Left kidney (tissue), 1 donor: ENCODE measurements at regions not wholly inside any gene's neighbourhood (a gene's known extent, or its start where the extent isn't known, plus 50 kb on each side); places are given as distances from the start of the nearest gene placed in this dataset.
"Not testable (repeated sequence)": the region's sequence is repeated elsewhere in the genome, so short reads cannot be mapped to it uniquely, and the experiment has no call there.

ENCODE experiments used
- DNase-seq: peaks from one replicate; pipeline ENCODE4 v3.0.0-alpha.2; 2013

DNA sequence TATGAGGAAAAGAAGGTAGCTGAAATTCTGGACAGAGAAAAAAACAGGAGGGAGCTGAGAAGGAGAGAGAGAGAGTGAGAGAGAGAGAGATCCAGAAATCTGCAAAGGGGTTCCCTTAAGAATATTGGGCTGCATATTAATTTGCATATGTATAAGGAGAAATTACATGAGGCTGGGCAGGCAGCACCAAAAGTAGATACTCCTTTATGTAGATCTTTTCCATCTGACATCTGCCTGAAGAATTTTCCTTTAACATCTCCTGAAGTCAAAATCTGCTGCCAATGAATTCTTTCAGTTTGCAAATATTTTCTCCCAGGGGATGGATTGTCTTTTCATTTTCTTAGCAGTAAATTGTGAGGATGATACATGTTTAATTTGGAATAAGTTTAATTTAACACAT is 1365.3 kb downstream of the GATA3 start:
- no peak for DNase-seq

DNA sequence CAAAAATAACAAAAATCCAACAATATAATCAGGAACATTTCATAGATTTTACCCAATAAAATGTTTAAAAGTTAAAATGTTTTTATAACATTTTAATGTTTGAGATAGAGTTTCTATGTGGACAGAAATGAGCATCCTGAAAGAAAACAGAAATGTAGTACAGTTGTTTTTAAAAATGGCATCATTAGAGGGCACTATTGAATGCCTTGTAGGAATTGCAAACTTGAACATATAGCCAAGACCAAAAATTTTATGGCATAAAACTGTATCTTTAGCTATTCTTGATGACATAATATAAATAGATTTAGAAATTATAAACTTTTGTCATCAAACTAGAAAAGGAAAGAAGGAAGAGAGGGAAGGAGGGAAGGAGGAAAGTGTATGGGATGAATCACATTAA is 1372.7 kb downstream of the GATA3 start:
- no peak for DNase-seq

DNA sequence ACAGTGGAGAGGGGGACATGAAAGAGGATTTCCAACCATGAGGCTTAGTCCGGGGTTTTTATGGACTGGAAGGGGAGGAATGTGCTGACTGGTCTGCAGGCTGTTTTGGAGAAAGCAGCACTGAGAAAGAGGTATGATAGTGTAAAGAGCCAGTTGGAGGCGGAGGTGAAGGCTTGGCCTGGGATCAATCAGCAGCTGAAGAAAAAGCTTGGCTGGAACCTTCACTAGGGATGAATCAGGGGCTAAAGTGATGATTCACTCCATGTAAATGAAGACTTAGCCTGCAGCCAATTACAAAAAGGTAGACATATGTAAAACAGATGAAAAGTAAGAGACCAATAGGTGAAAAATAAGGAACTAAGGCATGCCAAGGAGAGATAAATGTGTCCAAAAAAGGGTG is 1382.6 kb downstream of the GATA3 start:
- no peak for DNase-seq

DNA sequence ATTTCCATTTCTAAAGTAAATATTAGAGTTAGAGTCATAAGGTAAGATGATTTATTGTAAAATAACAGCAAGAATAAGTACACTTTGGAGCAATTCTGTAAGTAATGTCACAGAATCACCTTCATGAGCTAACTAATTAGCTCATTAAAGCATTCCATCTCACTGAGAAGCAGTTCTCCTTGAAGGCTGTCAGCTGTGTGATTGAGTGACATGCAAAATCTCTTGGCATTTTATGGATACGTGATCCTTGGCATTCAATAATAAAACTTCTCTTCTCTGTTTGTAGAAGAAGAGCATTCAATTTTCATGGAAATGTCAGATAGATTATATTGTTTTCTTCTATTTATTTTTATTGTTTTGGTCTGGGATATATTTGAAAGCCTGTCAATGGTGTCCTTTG is 1389.3 kb downstream of the GATA3 start:
- DNase-seq, result no peak

DNA sequence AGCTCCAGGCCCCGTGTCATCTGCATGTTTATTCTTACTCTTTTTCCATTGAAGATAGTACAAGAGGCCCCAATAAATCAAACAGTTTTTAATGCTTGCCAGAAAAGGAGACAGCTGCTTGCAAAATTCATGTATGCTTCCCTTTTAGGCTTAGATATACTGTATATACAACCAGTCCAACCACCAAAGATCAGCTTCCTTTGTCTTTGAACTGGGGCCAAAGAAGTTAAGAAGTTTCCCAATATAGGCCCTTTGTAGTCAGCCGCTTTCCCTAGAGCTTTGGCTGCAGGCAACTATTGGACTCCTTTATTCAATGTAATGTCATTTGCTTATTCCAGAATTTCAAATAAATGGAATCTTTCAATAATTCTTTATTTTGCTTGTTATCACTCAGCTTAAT is 1395.0 kb downstream of the GATA3 start:
- no peak for DNase-seq

DNA sequence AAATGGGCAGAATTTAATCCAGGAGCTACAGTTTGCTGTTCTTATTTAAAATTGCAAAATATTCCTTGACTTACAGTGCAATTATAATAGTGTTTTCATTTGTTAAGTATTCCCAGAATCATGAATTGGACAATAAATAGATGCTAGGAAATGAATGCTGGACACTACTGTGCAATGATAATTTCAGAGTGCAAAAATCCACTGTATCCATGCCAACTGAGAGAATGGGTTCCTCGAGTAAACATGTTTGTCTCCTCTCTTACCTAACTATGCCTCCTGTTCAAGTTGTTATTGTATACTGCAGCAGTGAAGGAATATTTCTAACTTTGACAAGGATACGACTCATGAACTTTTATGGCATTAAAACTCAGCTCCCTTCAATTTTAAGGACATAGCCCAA is 1396.3 kb downstream of the GATA3 start:
- no peak for DNase-seq

DNA sequence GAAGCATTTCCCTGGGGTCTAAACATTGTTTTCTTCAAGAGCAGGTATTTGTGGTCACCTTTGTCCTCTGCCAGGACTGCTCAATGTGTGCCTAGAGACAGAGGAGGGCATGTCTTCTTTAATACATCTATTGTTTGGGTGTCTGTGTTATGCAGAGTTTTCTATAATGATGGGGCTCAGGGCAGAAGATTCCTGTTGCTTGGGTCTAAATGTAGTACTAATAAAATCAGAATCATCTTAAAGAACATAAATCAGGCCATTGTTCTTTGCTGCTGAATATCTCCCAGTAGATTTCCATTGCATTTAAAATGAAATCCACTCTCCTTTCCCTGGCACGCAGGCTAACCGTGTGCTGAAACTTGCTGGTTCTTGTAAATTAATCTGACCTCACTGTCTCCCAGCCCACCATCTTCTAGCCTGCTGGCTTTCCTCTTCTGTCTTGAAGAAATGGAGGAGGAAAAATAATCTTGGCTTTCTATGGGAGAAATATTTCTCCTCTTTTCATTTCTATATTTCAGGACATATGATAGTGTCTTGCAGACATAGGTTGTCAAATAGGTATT is 1396.8 kb downstream of the GATA3 start:
- no peak for DNase-seq

DNA sequence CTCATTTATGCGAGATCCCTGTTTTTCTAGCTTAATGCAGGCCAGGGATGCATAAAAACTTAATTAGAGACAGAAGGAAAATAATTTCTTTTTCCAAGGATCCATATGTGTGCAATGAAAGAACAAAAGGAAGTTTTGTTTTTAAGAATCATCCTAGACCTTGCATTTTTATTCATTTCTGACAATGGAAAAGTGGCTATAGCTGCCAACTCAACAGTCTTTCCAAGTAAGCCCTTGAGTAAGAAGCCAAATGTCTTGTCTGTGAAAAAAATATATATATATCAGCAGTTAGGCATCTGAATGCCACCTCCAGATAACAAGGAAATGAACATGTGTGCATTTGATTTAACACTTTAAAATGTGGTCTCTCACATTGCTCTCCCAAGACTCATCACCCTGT is 1397.6 kb downstream of the GATA3 start:
- DNase-seq, result no peak

DNA sequence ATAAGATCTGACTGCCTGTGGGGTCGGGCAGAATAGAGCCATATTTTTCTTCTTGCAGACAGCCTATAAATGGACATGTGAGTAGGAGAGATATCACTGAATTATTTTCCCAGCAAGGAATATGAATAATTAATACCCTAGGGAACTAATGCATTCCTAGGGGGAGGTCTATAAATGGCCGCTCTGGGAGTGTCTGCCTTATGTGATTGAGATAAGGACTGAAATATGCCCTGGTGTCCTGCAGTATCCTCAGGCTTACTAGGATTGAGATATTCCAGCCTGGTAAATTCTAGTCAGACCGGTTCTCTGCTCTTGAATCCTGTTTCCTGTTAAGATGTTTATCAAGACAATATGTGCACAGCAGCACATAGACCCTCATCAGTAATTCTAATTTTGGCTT is 1399.4 kb downstream of the GATA3 start:
- DNase-seq, result not testable (repeated sequence)

DNA sequence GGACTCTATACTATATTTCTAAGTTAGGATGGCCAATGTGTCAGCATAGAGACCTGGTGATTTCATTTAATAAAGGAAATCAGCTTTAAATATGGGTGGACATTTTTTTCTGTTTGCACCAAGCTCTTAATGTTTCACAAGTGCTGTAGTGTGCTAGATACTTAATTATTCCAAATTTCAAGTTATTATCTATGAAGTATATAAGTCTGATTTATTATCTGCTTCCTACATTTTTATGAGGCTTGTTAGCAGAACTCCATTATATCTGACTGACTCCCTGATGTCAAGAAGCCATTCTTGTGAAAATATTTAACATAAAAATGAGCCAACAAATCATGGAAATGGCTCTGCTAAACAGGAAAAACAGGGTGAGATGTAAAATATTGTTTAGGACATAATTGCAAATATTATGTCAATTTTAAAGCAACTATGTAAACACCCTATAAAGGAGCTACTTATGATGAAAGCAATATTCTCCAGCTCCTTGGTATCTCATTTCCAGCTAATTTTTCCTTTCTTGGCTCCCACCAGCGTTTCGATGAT is 1415.2 kb downstream of the GATA3 start:
- no peak for DNase-seq

DNA sequence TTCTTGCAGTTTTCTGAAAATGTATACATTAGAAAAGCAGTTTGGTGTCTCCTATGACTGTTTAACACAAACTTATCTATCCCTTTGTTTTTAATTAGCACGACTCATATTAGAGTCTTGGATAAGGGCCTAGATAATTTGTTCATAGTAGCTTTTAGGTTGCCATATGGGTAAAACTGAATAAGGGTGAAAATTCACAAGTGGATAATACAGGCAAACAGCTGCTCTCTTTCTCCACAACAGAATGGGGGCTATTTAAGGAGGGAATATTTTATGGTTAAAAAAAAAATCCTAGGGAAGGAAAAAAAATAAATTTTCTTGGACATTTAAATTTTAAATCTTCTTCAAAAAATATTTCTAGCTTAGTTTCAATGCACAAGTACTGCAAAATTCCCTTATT is 1416.1 kb downstream of the GATA3 start:
- no peak for DNase-seq

DNA sequence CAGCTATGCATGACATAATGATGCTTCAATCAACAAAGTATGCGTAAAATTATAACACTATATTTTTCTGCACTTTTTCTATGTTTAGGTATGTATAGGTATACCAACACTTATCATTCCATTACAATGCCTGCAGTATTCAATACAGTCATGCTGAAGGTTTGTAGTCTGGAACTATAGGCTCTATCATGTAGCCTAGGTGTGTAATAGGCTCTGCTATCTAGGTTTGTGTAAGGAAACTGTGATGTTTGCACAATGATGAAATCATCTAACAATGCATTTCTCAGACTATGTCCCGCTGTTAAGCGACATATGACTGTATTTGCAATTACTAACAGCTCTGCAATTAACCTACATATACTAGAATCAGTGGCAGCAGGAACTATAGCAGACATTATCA is 1447.5 kb downstream of the GATA3 start:
- DNase-seq, result no peak

DNA sequence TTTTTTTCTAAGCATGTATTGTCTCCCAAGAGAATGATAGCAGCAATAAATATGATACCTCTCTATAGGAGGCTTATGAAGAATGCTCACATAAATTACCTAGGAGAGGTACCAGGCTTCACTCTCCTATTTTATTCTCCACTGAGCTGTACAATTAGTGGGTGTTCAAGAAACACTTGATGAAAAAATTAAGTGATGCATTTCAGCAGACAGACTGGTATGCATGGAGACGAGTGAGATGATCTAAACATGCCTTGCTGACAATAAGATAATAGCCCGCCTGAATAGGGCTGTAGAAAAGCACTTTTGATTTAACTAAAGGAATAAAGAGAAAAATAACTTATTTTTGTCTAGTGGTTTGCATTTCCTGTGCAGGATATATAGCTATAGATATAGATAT is 1449.7 kb downstream of the GATA3 start:
- no peak for DNase-seq

DNA sequence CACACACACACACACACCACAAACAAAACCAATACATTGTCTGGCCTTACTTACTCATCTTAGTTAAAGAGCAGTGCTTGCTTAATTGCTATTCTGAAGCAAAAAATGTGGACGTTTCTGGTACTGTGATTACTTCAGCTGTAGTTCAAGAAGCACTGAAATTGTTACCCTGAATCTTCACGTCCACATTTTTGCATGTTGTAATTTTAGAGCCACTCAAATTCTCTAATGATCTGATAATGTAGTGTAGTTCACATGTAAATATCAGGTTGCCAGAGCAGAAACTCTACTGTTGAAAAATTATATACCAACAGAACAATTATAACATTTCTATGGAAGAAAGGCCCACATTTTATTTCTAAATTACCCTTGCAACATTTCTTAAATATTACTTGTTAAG is 1451.1 kb downstream of the GATA3 start:
- DNase-seq, result no peak

DNA sequence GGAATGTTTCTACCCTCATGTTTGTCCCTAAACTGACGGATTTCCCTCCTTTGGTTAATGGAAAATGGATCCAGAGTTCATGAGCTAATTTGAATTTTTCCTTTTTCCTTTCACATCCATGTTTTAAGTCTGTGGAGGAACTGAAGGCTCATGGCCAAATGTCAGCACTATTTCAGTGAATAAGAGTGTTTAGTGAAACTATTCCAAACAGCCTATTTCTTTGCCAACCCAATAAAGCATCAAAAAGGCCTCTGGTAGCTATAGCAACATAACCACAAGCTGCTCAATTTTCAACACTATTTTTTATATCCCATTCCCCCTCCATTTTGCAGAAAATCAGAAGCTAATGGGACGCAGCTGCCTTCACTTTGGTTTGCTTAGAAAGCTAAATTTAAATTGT is 1454.1 kb downstream of the GATA3 start:
- DNase-seq, result peak; percentile 39

DNA sequence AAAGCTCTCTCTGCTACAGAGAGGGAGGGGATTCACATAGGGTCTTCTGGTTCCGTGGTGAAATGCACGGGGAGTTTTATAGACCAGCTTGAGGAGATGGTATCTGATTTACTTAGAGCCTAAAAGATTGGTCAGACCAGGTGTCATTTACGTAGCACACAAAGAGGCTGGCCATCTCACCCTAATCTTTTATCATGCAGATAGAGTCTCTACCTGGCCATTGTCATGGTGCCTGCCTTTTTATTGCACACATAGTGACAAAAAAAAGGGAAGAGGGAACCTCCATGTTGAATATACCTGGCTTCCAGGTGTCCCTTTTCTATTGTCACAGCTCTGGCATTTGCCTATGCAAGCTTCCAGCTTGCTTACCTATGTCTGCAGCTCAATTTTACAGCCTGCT is 1456.1 kb downstream of the GATA3 start:
- no peak for DNase-seq

DNA sequence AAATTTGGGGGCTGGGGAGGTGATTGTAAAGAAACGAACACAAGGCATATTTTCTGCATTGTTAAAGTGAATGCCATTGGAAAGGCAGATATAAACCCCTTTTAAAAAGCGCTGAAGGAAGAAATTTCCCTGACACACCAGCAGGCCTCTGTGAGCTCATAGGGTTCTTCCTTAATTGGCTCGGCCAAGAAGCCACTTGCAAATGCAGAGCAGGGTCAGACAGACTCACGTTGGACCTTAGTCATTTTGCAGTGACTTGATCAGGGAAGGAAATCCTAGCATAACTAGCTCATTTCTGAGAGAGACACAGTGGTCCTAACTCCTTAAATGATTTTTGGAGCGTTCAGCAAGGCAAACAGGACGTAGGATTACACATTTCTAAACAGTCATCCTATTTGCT is 1461.4 kb downstream of the GATA3 start:
- no peak for DNase-seq

DNA sequence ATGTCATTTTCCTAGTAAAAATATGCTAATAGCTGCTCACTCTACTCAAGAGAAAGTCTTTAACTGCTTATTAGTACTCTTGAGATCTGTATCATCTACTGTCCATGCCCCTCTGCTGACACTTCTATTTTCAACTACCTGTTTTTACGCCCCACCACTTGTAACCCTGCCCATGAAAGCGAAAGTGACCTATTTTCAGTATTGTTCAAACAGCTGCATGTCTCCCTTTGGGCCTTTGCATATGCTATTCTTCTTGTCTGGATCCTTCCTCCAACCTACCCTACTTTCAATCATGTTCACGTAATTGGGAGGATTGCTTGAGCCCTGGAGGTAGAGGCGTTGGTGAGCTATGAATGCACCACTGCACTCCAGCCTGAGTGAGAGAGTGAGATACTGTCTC is 1481.3 kb downstream of the GATA3 start:
- no peak for DNase-seq

DNA sequence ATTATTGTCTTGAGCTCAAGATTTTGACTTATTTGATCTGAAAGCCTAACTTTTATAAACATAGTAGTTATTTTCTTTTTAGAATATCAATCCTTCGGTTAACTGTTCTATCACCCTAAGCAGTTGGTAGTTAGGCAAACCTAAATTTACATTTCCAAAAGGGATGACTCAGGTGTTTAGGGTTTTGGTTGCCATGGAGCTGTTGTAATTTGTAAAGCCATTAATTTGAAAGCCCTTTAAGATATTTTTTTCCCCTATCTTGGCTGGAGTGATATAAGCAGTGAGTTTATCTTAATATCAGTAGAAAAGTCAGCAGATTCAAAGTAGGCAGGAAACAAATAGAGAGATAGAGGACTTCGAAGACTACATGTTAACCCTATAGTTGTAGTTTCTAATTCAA is 1472.6 kb upstream of the CELF2 start:
- no peak for DNase-seq

DNA sequence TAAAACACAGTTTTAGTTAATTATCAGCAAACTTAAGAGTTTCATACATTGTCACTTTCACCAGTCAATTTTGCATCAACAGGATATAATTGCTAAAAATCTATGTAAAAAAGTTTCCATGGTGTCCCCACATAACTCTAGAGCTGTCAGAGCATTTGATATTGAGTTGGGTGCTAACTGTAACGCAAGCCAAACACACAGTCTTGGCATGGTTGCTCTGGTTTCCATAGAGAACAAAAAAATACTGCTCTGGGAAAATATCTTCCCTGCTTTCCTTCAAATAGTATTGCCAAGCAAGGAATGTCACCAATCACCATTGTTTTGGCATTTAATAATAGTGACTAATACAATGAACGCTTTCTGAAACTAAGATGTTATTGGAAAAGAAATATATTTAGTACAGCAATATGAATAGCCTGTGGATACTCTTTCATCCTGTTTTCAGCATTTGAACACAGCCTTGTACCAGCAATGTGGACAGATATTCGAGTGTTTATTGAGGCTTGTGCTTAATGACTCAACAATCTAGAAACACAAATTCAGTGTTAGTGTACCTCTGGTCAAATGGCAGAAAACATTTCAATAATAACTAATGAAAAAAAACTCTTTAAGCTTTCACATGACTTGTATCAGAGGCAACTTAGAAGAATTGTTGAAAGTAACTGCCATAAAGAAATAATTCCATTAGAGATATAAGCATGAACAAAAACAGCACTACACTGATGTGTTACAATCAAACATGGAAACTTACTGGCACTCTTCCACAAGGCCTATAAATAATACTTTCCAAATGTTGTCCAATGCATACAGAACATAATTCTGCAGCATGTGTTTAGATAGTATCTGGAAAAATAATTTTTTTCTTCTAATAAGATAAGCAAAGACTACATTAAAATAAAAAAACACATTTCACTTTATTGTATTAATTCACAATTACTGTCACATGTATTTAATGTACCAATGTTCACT is 1469.5 kb upstream of the CELF2 start:
- peak; percentile 10 for DNase-seq

DNA sequence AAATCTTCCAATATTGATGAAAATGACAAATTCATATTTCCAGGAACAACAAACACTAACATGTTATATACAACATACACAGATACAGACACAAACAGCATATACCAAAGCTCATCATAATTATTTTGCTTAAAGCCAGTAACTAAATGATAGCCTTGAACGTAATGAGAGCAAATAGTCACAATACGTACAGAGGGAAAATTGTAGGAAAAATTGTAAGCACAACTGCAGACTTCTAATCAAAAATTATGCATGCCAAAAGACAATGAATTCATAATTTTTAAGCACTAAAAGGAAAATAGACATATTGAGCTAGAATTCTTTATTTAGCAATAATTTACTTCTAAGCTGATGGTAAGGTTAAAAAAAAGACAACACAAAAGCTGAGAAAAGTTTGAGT is 1466.9 kb upstream of the CELF2 start:
- DNase-seq, result no peak

DNA sequence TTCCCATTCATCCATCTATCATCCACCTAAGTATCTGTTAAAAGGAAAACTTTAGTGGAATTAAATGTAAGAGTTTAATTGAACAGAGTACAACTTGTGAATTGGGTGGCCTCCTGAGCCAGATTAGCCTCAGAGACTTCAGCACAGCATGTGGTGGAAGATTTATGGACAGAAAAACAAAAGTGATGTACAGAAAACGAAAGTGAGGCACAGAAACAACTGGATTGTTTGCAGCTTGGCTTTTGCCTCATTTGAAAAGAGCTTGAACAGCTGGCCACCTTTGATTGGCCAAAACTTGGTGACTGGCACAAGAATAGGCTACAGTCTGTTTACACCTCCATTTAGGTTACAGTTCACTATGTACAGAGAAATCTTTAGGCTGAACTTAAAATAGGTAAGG is 1463.4 kb upstream of the CELF2 start:
- no peak for DNase-seq

DNA sequence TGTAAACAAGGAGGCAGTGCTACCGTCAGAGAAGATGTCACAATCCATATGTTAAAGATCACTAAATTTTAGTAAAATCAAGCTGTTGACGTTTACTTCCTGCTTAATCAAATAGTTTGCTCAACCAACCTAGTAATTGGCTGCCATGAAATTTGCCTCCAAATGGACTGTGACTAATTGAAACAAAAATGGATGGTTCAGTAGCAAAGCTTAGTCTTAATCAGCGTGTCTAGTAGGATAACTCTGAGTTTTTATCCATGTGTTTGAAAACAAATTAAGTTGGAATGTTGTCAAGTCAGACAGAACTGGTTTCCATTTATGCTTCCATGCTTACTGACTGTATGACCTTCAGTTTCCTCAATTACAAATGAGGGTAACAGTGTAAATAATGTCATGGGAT is 1456.7 kb upstream of the CELF2 start:
- no peak for DNase-seq
